ENCODE measurements at regions not wholly inside any gene's neighbourhood (a gene's known extent, or its start where the extent isn't known, plus 50 kb on each side); places are given as distances from the start of the nearest gene placed in this dataset.
"Not testable (repeated sequence)": the region's sequence is repeated elsewhere in the genome, so short reads cannot be mapped to it uniquely, and the experiment has no call there.

DNA sequence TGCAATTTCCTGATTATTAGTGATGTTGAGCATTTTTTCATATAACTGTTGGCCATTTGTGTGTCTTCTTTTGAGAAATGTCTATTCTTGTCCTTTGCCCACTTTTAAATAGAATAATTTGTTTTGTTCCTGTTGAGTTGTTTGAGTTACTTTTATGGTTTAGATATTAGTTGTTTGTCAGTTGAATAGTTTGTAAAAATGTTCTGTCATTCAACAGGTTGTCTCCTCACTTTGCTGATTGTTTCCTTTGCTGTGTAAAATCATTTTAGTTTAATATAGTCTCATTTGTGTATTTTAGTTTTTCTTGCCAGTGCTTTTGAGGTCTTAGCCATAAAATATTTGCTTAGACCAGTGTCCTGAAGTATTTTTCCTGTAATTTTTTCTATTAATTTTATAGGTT is 181.8 kb upstream of the GLRA2 start:
- no peak for DNase-seq

DNA sequence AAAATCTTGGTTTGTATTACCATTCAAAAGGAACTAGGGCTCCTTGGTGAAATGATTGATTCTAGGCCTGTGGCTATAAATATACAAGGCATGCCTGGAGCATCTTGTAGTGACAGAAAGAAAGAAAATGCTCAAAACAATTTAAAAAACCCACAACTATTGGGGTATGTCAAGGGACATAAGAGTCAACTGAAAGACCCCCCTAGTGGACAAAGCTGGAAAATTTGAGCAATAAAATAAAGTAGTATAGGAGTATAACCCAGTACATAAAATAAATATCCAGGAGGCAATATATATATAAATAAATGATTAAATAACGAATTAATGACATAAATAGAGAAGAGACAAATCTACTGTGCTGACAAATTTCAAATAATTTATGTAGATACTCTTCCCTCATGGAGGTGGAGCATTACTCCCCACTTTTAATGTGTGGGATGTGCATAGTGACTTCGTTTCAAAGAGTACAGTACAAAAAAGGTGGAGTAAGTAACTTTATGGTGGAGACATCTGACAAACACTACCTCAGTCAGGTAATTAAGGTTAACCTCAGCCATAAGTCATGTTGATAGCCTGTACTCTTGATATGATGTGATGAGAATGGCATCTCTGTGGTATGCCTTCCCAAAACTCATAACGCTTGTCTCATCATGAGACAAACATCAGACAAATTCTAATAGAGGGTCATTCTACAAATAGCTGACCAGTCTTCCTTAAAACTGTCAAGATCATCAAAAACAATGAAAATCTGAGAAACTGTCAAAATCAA is 185.0 kb upstream of the GLRA2 start:
- DNase-seq: no peak

DNA sequence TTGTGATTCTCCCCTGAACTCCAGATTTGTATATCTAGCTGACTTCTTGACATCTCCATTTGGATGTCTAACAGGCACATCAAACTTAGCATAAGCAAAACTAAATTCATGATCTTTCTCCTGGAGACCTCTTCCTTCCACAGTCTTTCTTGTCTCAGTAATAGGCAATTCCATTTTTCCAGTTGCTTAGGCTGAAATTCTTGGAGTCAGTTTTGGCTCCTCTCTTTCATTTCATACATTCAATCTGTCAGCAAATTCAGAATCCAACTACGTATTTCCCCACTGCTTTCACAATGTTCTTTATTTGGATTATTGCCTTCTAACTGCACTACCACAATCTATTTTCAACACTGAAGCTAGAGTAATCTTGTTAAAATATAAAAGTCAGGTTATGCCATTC is 219.9 kb upstream of the GLRA2 start:
- no peak for DNase-seq

DNA sequence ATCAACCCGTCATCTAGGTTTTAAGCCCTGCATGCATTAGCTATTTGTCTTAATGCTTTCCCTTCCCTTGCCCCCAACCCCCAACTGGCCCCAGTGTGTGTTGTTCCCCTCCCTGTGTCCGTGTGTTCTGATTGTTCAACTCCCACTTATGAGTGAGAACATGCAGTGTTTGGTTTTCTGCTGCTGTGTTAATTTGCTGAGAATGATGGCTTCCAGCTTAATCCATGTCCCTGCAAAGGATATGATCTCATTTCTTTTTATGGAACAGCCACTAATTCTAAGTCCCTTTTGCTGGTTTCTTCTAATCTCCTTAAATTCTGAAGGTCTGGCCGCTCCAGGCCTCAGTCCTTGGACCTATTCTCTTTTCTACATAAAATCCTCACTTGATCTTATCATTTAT is 220.4 kb upstream of the GLRA2 start:
- not testable (repeated sequence) for DNase-seq

DNA sequence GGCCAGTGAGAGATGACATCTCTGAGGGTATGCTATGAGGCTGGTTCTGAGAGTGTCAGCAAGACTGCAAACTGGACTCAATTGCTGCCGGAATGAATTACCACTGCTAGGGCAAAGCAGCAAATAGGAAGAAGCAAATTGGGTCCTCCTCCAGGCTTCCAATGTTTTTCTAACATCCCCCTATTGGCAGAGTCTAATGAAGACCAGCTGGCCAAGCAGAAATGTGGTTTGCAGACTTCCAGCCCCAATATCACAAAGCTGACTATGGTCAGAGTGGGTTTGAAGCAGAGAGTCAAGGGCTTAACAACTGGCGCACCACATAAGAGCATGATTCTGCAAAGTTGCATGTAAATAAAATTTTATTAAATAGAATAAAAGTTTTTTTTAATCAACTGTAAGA is 225.4 kb upstream of the GLRA2 start:
- DNase-seq: no peak

DNA sequence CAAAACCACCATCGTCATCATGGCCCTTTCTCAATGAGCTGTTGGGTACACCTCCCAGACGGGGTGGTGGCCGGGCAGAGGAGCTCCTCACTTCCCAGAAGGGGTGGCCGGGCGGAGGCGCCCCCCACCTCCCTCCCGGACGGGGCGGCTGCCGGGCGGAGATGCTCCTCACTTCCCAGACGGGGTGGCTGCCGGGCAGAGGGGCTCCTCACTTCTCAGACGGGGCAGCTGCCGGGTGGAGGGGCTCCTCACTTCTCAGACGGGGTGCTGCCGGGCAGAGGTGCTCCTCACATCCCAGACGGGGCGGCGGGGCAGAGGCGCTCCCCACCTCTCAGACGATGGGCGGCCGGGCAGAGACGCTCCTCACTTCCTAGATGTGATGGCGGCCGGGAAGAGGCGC is 226.8 kb upstream of the GLRA2 start:
- DNase-seq: not testable (repeated sequence)

DNA sequence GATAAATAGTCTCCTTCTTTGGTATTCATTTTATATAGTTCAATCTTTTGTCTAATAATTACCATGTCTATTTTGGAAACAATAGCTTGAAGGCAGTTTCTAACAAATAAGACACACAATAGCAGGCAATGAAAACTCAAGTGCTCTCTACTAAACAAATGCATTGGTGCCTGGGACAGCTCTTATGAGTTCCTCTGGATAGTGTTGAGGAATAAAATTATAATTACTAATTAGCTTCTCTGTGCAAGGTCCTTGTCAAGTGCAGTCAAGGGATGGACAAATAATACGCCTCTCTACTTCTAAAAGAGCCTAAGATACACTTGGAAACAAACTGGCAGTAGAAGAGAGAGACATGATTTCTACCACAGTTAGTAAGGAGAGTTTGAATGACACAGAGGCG is 229.0 kb upstream of the GLRA2 start:
- DNase-seq: no peak

DNA sequence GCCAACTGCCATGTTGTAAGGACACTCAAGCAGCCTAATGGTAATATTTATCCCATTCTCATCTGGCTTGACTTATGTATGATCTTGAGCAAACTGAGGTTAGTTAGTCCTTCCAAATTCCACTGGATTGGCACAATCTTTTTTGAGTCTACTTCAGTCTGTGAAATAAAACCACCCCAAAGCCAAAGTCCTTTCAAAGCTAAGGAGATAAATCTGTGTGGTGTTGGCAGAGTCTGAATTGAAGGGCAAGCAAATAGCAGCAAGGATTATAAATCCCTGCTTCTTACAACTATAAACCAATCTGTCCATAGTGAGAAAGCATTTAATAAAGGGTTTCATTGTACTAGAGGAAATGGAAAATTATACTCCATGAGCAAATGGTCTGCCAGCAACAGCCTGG is 233.9 kb upstream of the GLRA2 start:
- DNase-seq: no peak

DNA sequence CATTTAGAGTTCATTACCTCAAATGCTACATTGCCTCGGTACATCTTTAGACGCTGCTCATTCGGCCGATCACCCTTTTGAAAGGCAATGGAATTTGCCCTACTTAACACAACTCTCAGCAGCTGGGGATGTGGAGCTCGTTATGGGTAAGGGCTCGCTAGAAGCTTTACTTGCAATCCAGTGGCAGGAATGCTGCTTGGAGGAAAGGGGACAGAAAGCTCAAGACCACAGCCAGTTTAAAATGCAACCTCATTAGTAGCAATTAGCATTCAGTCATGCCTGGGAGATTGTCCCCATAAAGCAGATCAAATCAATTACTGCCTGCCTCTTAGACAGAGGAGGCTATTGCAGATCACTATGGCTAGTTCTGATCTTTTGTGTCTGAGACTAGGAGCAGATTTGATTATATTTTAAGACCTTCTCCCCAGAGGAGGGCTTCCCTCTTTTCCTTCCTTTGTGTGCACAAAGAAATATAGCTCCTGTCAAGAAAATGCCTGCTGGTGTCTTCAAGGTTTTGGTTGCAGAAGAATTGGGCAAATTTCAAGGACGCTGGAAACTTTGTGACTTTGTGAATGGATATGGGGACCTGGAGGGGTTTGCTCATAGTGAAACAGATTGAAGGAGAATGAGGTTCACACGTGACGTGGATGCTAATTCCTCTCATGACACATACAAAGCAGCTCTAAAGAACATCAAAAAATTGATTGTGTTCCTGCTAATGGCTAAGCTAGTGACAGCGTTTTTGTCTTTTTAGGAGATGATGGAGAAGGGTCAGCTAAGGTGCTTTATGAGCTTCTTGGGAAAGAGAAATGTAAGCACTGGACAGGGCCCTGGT is 237.5 kb upstream of the GLRA2 start:
- no peak for DNase-seq

DNA sequence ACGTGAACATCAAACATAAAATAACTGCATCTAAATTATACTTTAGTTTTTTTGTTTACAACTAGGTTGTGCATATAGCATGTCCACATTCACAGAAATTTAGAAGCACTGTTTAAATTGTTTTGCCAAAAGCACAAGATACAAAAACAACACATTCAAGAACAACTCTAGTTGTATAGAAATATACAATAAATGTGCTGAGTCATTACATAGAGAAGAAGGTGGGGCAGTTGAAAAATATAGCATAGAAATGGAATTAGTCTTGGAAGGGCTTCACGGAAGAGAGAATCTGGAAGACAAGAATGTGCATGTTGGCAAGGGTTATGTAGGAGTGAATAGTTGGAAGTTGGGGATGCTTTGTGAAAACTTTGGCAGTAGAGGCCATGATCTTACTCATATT is 239.0 kb upstream of the GLRA2 start:
- no peak for DNase-seq

DNA sequence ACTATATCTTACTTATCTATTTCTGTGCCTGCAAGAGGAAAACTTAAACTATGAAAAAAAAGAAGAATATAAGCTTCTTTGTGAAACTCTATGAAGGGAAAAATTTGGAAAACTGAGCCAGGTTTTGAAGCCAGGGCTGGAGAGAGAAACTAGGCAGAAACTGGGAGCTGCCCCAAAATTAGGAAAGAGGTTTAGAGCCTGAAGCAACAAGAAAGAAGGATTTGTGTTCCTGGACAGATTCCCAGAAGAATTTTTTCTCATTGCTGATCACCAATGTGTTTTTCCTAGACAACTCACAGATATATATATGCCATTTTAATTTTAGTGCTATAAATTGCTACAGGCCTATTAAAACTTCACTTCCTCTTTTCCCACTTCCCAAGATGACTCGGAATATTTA is 245.0 kb upstream of the GEMIN8 start:
- no peak for DNase-seq

DNA sequence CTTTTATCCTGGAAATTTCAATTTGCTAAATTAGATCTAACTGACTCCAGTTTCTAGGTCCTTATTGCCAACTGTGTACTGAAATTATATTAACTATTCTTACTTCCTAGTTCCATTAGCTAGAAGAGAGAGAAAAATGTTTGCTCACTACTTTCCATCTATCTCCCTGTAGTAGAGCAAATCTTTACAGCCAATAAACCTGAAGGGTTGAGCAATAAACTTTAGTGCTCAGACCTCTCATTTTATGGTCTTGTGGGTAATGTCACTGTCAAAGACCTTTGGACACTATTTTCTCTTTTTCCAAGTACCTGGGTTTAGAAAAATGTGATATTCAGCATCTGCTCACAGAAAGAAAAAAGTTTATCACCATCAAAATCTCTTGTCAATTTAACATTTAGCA is 237.5 kb upstream of the GEMIN8 start:
- no peak for DNase-seq

DNA sequence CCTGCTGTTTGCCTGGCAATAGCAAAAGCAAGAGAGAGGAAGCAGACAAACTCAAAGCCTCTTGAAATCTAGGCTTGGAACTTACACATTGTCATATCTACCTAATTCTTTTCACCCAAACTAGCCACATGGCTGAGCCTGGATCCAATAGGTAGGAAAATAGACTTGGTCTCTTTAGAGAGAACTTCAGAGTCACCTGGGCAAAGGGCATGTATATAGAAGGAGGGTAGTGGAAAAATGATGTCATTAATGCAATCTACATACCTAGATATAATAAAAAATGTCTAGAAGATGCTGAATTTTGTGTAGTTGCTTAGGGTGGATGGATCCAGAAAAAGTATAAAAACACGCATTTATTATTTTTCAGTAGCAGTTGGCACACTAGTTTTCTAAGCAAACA is 237.0 kb upstream of the GEMIN8 start:
- DNase-seq: no peak

DNA sequence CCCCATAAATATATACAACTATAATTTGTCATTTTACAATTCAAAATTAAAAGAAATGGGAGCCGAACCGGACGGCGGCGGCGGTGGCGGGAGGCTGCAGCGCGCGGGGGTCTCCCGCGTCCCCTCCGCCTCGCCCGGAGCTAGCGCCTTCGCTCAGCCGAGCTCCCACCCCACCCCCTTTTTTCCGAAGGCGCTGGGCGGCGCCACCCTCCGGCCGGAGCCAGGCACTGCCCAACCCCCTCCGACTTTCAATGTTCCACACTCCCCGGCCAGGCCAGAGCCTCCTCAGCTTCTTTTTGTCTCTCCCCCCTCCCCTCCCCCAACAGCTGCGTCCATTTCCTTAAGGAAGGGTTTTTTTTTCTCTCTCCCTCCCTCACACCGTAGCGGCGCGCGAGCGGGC is 214.1 kb upstream of the GEMIN8 start:
- DNase-seq: no peak

DNA sequence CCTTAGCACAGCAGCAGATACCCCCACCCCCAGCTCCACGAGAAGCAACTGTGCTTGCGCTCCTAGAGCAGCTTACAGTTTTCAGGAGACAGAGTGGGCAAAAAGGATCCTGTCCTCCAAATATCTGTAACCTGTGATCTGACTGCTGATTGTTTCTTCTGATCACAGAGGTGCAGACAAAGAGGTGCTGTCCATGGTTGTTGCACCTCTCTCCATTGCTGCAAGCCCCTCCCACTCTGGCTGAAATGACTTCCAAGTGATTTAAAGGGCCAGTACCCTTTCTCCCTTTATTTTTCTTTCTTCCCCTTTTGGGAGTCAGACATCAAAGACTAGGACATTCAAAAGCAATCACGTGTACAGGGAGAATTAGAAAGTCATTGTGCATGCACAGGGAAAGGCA is 205.3 kb upstream of the GEMIN8 start:
- DNase-seq: no peak

DNA sequence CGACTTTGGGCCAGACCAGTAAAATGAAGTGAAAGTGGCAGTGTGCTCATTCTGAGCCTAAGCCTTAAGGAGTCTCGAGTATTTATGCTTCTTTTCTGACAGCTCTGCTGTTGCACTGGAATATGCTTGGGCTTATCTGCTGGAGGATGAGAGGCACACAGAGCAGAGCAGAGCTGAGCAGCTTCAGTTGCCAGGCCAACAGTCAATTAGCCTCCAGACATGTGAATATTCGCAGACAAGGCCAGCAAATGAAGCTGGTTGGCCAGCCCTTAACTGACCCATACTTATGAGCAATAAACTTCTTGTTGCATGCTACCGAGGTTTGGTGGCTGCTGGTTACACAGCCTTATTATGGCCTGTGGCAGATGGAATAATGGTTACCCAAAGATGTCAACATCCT is 203.0 kb upstream of the GEMIN8 start:
- DNase-seq: no peak

DNA sequence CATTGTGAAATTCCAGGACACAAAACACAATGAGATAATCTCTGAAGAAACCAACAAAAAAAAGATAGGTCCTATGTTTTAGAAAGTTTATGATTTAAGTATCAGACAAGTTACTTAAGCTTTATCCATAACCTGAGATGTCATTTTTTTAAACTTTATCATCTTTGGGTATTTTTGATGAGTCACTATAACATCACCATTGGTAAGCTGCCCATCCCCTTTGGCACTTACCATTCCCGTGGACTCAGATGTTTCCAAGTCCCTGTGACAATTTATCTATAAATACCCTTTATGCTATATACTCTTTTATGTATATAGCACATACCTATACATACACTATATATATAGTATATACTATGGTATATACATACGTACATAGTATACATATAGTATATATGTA is 198.9 kb upstream of the GEMIN8 start:
- DNase-seq: no peak

DNA sequence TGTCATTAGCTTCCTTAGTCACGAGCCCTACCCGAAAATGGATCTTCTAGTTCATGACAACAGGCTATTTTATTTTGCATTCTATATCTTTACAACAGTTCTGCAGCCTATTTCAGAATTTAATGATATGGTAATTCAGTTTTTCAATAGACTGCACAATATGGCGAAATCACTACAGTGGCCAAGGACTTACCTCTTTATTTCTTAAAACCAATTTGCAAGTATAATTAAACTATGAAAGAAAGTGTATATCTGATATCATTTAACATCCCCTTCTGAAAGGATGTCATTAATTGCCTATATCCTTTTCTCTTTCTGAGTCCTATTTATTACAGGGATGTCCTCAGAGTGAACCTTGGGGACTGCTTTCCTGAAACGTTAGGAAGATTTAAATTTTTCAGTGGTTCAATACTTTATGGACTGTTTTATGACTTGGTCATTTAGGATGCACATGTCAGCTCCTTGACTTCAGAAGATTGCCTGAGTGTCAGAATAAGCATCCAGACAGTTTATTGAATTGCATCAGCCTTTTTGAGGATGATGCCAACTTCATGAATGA is 190.8 kb upstream of the GEMIN8 start:
- no peak for DNase-seq

DNA sequence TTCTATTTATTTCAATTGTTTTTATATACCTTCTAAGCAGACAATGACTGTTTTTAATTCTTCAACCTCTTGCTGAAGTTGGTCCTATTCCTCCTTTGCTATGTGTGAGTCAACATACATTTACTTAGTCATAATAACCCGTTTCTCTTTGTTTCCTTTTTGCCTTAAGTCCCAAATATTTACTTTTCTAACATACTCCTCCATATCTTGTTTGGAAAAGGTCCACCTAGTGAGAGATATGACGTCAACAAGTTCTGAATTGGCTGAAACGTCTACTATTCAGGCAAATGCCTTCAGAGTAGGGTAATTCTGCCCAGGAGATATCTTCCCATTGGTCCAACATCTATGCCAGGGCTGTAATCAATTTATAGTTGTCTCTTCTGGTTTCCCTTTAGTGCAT is 179.3 kb upstream of the GEMIN8 start:
- no peak for DNase-seq

DNA sequence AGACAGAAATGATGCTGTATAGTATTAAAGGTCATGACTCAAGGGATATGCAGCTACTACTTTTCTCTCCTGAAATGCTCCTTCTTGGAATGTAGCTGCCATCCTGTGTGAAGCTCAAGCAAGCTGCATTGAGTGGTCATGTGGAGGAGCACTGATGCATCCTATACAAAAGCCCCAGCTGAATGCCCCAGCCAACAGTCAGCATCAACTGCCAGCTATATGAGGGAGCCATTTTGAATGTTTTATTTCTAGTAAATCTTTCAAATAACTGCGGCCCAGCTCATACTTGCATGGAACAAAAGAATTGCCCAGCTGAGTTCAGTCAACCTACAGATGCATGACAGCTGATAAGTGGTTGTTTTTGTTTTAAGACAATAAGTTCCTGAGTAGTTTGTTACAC is 165.0 kb upstream of the GEMIN8 start:
- DNase-seq: no peak

DNA sequence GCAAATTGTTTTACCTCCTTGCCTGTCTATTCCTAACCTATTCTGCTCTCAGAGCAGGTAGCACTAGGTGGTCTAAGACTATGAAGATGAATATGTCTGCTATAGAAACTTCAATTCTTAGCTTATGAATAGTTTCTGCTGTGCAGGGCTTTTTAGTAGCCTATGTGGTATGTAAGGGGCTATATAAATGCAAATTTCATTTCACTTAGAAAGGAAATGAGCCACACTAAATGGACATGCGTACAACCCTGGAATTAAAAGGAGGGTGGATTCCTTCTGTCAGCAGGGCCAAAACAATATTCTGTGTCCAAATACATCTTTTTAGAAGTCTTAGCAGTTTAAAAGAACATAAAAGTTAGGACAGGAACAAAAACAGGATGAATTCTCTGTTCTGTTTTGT is 163.9 kb upstream of the GEMIN8 start:
- DNase-seq: no peak

DNA sequence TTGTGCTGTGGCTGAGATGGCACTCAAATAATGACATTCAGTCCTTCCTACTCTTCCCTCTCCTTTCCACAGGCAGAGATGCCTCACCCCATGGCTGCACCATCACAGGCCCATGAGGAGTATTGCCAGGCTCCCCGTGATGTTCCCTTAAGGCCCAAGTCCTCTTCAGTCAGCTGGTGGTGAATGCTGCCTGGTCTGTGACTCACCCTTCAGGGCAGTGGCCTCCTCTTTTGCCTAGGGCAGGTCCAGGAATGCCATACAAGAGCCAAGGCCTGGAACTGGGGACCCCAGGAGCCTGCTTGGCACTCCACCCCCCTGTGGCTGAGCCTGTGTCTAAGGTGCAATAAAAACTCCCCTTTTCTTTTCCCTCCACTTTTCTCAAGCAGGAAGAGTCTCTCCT is 144.2 kb upstream of the GEMIN8 start:
- DNase-seq: no peak

DNA sequence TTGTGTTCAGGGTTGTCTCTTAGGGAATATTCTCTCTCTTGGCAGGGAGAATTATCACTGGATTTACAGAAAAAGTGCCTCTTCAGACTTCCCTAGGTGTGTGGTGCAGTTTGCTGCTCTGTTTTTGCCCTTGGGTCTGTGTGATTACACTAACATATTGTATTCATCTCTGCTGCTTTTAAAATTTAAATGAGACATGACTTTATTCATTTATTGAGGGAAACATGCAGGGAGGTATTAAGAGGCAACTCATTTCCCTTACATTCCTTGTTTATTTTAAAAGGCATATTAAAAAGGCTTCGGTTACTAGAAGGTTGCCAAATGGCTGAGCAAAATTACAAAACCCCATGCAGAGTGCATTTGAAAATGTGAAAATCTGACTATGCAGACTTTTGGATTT is 135.1 kb upstream of the GEMIN8 start:
- no peak for DNase-seq

DNA sequence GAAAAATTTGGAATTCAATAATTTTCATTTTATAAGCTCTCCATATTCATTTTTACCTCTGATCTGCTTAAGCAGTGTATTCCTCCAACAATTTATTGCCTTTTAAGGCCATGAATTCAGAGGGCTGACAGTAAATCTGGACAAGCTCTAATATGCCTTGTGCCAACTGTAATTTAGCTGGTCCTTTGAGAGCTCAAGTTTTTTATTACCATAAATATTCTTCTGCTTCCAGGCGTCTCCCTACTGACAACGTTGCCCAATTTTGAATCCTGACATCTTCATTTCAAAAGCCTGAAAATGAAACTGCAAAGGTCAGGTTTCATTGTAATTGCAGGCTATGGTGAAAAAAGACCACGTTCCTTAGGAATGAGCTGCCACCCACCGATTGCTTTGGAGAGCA is 95.8 kb upstream of the GEMIN8 start:
- no peak for DNase-seq
